WTC11 (cell line): ENCODE measurements at regions not wholly inside any gene's neighbourhood (a gene's known extent, or its start where the extent isn't known, plus 50 kb on each side); places are given as distances from the start of the nearest gene placed in this dataset.

Source experiments
- ATAC-seq: fragments of 200-7000 bp; cut with Tn5 transposase; 2 replicates; pipeline ENCODE4 v1.10.0; 2021; ENCODE audit warnings: mild to moderate bottlenecking, moderate library complexity
- CTCF ChIA-PET: fragments of 300-600 bp; sonication (Branson Sonifier 250); formaldehyde crosslinking; loops from one replicate; lab custom pipeline; 2021; ENCODE audit warnings: antibody characterized with exemption; lab: Charles Lee
- POLR2A ChIA-PET: fragments of 350-600 bp; sonication (Branson Sonifier 250); formaldehyde crosslinking; loops from one replicate; lab custom pipeline; 2021; ENCODE audit warnings: antibody characterized with exemption; lab: Charles Lee
- DNase-seq: peaks from one replicate; pipeline ENCODE4 v3.0.0; 2021; ENCODE audit warnings: low spot score
- H3K27ac Mint-ChIP-seq: 2 replicates; pipeline ENCODE4 v1.8.0; 2021; ENCODE audit warnings: mixed read lengths
- H3K27me3 Mint-ChIP-seq: 2 replicates; pipeline ENCODE4 v1.8.0; 2021; ENCODE audit warnings: low read depth, mild to moderate bottlenecking, moderate library complexity, mixed read lengths
- H3K36me3 Mint-ChIP-seq: 2 replicates; pipeline ENCODE4 v1.8.0; 2021; ENCODE audit warnings: mixed read lengths
- H3K4me1 Mint-ChIP-seq: 2 replicates; pipeline ENCODE4 v1.8.0; 2022; ENCODE audit warnings: mixed read lengths
- H3K4me3 Mint-ChIP-seq: 2 replicates; pipeline ENCODE4 v1.8.0; 2021; ENCODE audit warnings: mild to moderate bottlenecking, moderate library complexity, mixed read lengths
- H3K9me3 Mint-ChIP-seq: 2 replicates; pipeline ENCODE4 v1.8.0; 2021; ENCODE audit warnings: mixed read lengths
- AR ChIP-seq: fragments of 250-450 bp; sonication (Bioruptor Pico); IDR thresholded peaks from 2 replicates; pipeline ENCODE4 v1.9.0; 2021; ENCODE audit warnings: mild to moderate bottlenecking
- ATF1 ChIP-seq: sonication (generic); formaldehyde crosslinking; IDR thresholded peaks from 2 replicates; pipeline ENCODE4 v1.8.1; 2023; ENCODE audit warnings: mild to moderate bottlenecking, moderate library complexity, missing genetic modification reagents
- CBFB ChIP-seq: sonication (generic); formaldehyde crosslinking; IDR thresholded peaks from 2 replicates; pipeline ENCODE4 v1.8.1; 2022; ENCODE audit warnings: mild to moderate bottlenecking, low read depth, missing genetic modification reagents
- CREB1 ChIP-seq: sonication (generic); formaldehyde crosslinking; IDR thresholded peaks from 2 replicates; pipeline ENCODE4 v1.8.0; 2023; ENCODE audit warnings: mild to moderate bottlenecking, missing genetic modification reagents
- ERG ChIP-seq: fragments of 250-450 bp; sonication (Bioruptor Pico); IDR thresholded peaks from 2 replicates; pipeline ENCODE4 v1.8.0; 2021; ENCODE audit warnings: mild to moderate bottlenecking
- ETV6 ChIP-seq: sonication (generic); formaldehyde crosslinking; IDR thresholded peaks from 2 replicates; pipeline ENCODE4 v1.8.1; 2022; ENCODE audit warnings: mild to moderate bottlenecking, missing genetic modification reagents
- GTF2I ChIP-seq: fragments of 250-450 bp; sonication (Bioruptor Pico); conservative IDR thresholded peaks from 2 replicates; pipeline ENCODE4 v1.4.0; 2021; ENCODE audit warnings: mild to moderate bottlenecking
- HMGA2 ChIP-seq: fragments of 250-450 bp; sonication (Bioruptor Pico); IDR thresholded peaks from 2 replicates; pipeline ENCODE4 v1.4.0; 2021; ENCODE audit warnings: mild to moderate bottlenecking, moderate library complexity
- JUN ChIP-seq: sonication (generic); formaldehyde crosslinking; IDR thresholded peaks from 2 replicates; pipeline ENCODE4 v1.8.0; 2023; ENCODE audit warnings: mild to moderate bottlenecking, missing genetic modification reagents
- NFE2L1 ChIP-seq: sonication (generic); formaldehyde crosslinking; IDR thresholded peaks from 2 replicates; pipeline ENCODE4 v1.8.1; 2023; ENCODE audit warnings: missing genetic modification reagents
- NR2C2 ChIP-seq: sonication (generic); formaldehyde crosslinking; IDR thresholded peaks from 2 replicates; pipeline ENCODE4 v1.8.0; 2022; ENCODE audit warnings: mild to moderate bottlenecking, missing genetic modification reagents
- RORB ChIP-seq: fragments of 250-450 bp; sonication (Bioruptor Pico); IDR thresholded peaks from 2 replicates; pipeline ENCODE4 v1.9.0; 2021; ENCODE audit warnings: mild to moderate bottlenecking
- SMAD3 ChIP-seq: sonication (generic); formaldehyde crosslinking; IDR thresholded peaks from 2 replicates; pipeline ENCODE4 v1.8.0; 2022; ENCODE audit warnings: missing genetic modification reagents, mild to moderate bottlenecking, borderline replicate concordance
- TEAD1 ChIP-seq: sonication (generic); formaldehyde crosslinking; IDR thresholded peaks from 2 replicates; pipeline ENCODE4 v1.8.0; 2022; ENCODE audit warnings: mild to moderate bottlenecking, missing genetic modification reagents
- ZBTB21 ChIP-seq: sonication (generic); formaldehyde crosslinking; IDR thresholded peaks from 2 replicates; pipeline ENCODE4 v1.8.1; 2023; ENCODE audit warnings: mild to moderate bottlenecking, missing genetic modification reagents, borderline replicate concordance
- ZNF121 ChIP-seq: sonication (generic); formaldehyde crosslinking; IDR thresholded peaks from 2 replicates; pipeline ENCODE4 v1.8.0; 2023; ENCODE audit warnings: missing genetic modification reagents
- ZNF263 ChIP-seq: sonication (generic); formaldehyde crosslinking; IDR thresholded peaks from 2 replicates; pipeline ENCODE4 v1.8.1; 2022; ENCODE audit warnings: low read depth, mild to moderate bottlenecking, moderate library complexity, missing genetic modification reagents
- ZNF281 ChIP-seq: sonication (generic); formaldehyde crosslinking; IDR thresholded peaks from 2 replicates; pipeline ENCODE4 v1.8.0; 2023; ENCODE audit warnings: mild to moderate bottlenecking, missing genetic modification reagents
- ZNF416 ChIP-seq: fragments of 250-450 bp; sonication (Bioruptor Pico); IDR thresholded peaks from 2 replicates; pipeline ENCODE4 v1.9.0; 2021; ENCODE audit warnings: mild to moderate bottlenecking, inconsistent platforms
- ZNF423 ChIP-seq: fragments of 250-450 bp; sonication (Bioruptor Pico); IDR thresholded peaks from 2 replicates; pipeline ENCODE4 v2.1.2; 2022; ENCODE audit warnings: mild to moderate bottlenecking, moderate library complexity
- TF ChIP-seq, protein P1 (sequence below): sonication (generic); formaldehyde crosslinking; IDR thresholded peaks from 2 replicates; pipeline ENCODE4 v1.8.1; 2022; ENCODE audit warnings: missing genetic modification reagents, borderline replicate concordance
- TF ChIP-seq, protein P2 (sequence below): sonication (generic); formaldehyde crosslinking; IDR thresholded peaks from 2 replicates; pipeline ENCODE4 v1.8.1; 2023; ENCODE audit warnings: mild to moderate bottlenecking, moderate library complexity, missing genetic modification reagents
- TF ChIP-seq, protein P3 (sequence below): sonication (generic); formaldehyde crosslinking; IDR thresholded peaks from 2 replicates; pipeline ENCODE4 v1.8.1; 2022; ENCODE audit warnings: mild to moderate bottlenecking, missing genetic modification reagents, moderate library complexity, borderline replicate concordance
- TF ChIP-seq, protein P4 (sequence below): fragments of 250-450 bp; sonication (Bioruptor Pico); IDR thresholded peaks from 2 replicates; pipeline ENCODE4 v1.9.0; 2021; ENCODE audit warnings: mild to moderate bottlenecking

DNA sequence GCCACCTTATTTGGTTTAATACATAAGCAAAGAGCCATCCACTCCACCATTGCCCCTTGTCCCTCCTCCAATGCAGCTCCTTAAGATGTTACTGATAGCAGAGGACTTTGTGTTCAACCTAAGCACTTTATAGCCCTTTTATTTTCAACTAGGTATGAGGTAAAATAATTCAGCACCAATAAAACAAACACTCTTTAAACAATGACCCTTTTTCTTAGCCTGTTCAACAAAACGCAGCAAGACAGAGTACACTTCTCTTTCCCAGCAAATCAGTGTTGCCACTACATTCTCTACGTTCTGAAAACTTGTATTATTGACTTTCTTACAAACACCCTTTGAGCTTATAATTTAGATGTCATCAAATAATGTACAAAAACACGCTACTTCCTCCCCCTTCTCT is 104.0 kb upstream of the IGLL5 start:
- ATAC-seq: no peak
- Mint-ChIP-seq H3K27me3 (peaks cover 75% of the 10 kb centered on the region), H3K36me3 (no peaks in the 10 kb centered on the region), H3K4me1 (no peaks in the 10 kb centered on the region), H3K9me3 (no peaks in the 10 kb centered on the region), H3K4me3 (no peak overlapping the region), H3K27ac (no peak overlapping the region)
- TF ChIP-seq ZNF281 (no peak), ZNF423 (CRISPR knock-in tag) (no peak), ZBTB21 (CRISPR knock-in tag) (no peak), CREB1 (CRISPR knock-in tag) (no peak), TEAD1 (CRISPR knock-in tag) (no peak), JUN (CRISPR knock-in tag) (no peak)
- TF ChIP-seq, protein P1, sequence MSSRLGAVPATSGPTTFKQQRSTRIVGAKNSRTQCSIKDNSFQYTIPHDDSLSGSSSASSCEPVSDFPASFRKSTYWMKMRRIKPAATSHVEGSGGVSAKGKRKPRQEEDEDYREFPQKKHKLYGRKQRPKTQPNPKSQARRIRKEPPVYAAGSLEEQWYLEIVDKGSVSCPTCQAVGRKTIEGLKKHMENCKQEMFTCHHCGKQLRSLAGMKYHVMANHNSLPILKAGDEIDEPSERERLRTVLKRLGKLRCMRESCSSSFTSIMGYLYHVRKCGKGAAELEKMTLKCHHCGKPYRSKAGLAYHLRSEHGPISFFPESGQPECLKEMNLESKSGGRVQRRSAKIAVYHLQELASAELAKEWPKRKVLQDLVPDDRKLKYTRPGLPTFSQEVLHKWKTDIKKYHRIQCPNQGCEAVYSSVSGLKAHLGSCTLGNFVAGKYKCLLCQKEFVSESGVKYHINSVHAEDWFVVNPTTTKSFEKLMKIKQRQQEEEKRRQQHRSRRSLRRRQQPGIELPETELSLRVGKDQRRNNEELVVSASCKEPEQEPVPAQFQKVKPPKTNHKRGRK: no peak
- CTCF ChIA-PET: interaction anchor here (1.4 to 8.5 kb wide), 2 partner anchors 12 to 207 kb away, joined by 3 to 125 read pairs; no protein-coding TSS in a partner anchor
- no peak for DNase-seq
- POLR2A ChIA-PET: no interaction called here

GRCh38 chr22:22784249-22785039 is 103.2 kb upstream of the IGLL5 start:
- no peak for ATAC-seq
- no peak for TF ChIP-seq ETV6 (CRISPR knock-in tag)
- no peak for TF ChIP-seq RORB (CRISPR knock-in tag)
- no peak for TF ChIP-seq ZNF416 (CRISPR knock-in tag)
- TF ChIP-seq, protein P2, sequence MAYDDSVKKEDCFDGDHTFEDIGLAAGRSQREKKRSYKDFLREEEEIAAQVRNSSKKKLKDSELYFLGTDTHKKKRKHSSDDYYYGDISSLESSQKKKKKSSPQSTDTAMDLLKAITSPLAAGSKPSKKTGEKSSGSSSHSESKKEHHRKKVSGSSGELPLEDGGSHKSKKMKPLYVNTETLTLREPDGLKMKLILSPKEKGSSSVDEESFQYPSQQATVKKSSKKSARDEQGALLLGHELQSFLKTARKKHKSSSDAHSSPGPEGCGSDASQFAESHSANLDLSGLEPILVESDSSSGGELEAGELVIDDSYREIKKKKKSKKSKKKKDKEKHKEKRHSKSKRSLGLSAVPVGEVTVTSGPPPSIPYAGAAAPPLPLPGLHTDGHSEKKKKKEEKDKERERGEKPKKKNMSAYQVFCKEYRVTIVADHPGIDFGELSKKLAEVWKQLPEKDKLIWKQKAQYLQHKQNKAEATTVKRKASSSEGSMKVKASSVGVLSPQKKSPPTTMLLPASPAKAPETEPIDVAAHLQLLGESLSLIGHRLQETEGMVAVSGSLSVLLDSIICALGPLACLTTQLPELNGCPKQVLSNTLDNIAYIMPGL (CRISPR knock-in tag): no peak
- TF ChIP-seq ZNF423 (CRISPR knock-in tag): no peak
- no peak for TF ChIP-seq CBFB (CRISPR knock-in tag)
- TF ChIP-seq ATF1 (CRISPR knock-in tag): no peak
- no peak for TF ChIP-seq CREB1 (CRISPR knock-in tag)
- TF ChIP-seq NFE2L1 (CRISPR knock-in tag): no peak
- TF ChIP-seq SMAD3: no peak
- TF ChIP-seq, protein P3, sequence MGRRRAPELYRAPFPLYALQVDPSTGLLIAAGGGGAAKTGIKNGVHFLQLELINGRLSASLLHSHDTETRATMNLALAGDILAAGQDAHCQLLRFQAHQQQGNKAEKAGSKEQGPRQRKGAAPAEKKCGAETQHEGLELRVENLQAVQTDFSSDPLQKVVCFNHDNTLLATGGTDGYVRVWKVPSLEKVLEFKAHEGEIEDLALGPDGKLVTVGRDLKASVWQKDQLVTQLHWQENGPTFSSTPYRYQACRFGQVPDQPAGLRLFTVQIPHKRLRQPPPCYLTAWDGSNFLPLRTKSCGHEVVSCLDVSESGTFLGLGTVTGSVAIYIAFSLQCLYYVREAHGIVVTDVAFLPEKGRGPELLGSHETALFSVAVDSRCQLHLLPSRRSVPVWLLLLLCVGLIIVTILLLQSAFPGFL (CRISPR knock-in tag): no peak
- no peak for TF ChIP-seq NR2C2 (CRISPR knock-in tag)
- no peak for TF ChIP-seq HMGA2 (CRISPR knock-in tag)
- no peak for TF ChIP-seq AR (CRISPR knock-in tag)
- no peak for TF ChIP-seq ZNF121
- TF ChIP-seq GTF2I (CRISPR knock-in tag): no peak
- TF ChIP-seq, protein P4, sequence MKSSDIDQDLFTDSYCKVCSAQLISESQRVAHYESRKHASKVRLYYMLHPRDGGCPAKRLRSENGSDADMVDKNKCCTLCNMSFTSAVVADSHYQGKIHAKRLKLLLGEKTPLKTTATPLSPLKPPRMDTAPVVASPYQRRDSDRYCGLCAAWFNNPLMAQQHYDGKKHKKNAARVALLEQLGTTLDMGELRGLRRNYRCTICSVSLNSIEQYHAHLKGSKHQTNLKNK (CRISPR knock-in tag): no peak
- no peak for TF ChIP-seq ERG
- TF ChIP-seq ZNF263 (CRISPR knock-in tag): no peak

More at GRCh38 chr22:22784249-22785039, 103.2 kb upstream of the IGLL5 start:
- Mint-ChIP-seq H3K4me3 (no peak overlapping the region), H3K9me3 (no peaks in the 10 kb centered on the region), H3K36me3 (no peaks in the 10 kb centered on the region), H3K27me3 (peaks cover 74% of the 10 kb centered on the region), H3K27ac (no peak overlapping the region), H3K4me1 (no peaks in the 10 kb centered on the region)
- ChIA-PET POLR2A (no interaction called here), CTCF (interaction anchor here (1.4 to 8.5 kb wide), 4 partner anchors 13 to 208 kb away, joined by 3 to 125 read pairs (median 50); no protein-coding TSS in a partner anchor)
- no peak for DNase-seq
